ENCODE measurements at regions not wholly inside any gene's neighbourhood (a gene's known extent, or its start where the extent isn't known, plus 50 kb on each side); places are given as distances from the start of the nearest gene placed in this dataset.
A peak's percentile ranks its signal among the peaks of the same experiment; 100 is the strongest.
"Not testable (repeated sequence)": the region's sequence is repeated elsewhere in the genome, so short reads cannot be mapped to it uniquely, and the experiment has no call there.

- intact Hi-C loops (cut with DNase I): not testable (repeated sequence)
- DNase-seq (peak; percentile 22), ATAC-seq (ENCODE audit: poor library complexity) (peak; percentile 85)
These were observed 528.0 kb downstream of the TP53TG3F start for GRCh38 chr16:33987348-33987963.

GRCh38 chr16:33988012-33988411 is 528.6 kb downstream of the TP53TG3F start:
- DNase-seq; intact Hi-C loops (cut with DNase I): not testable (repeated sequence)
- ATAC-seq (ENCODE audit: poor library complexity): peak; percentile 56

GRCh38 chr16:33990488-33990887 is 531.1 kb downstream of the TP53TG3F start:
- ATAC-seq (ENCODE audit: poor library complexity): peak; percentile 67
- intact Hi-C loops (cut with DNase I): not testable (repeated sequence)

GRCh38 chr16:33992513-33993177 is 533.2 kb downstream of the TP53TG3F start:
- intact Hi-C loops (cut with DNase I); DNase-seq: not testable (repeated sequence)
- peak; percentile 33 for ATAC-seq (ENCODE audit: poor library complexity)

More at GRCh38 chr16:33990488-33990887, 531.1 kb downstream of the TP53TG3F start:
- DNase-seq: not testable (repeated sequence)

- ATAC-seq (ENCODE audit: poor library complexity); intact Hi-C loops (cut with DNase I); DNase-seq: not testable (repeated sequence)
These were observed 534.8 kb downstream of the TP53TG3F start for GRCh38 chr16:33994207-33994606.

GRCh38 chr16:33995821-33996372 is 536.5 kb downstream of the TP53TG3F start:
- ATAC-seq (ENCODE audit: poor library complexity) (peak; percentile 79), DNase-seq (peak; percentile 55)
- intact Hi-C loops (cut with DNase I): not testable (repeated sequence)

- ATAC-seq (ENCODE audit: poor library complexity); intact Hi-C loops (cut with DNase I); DNase-seq: not testable (repeated sequence)
These were observed 541.8 kb downstream of the TP53TG3F start for GRCh38 chr16:34001184-34001583.

GRCh38 chr16:34001961-34002360 is 542.5 kb downstream of the TP53TG3F start:
- DNase-seq; ATAC-seq (ENCODE audit: poor library complexity); intact Hi-C loops (cut with DNase I): not testable (repeated sequence)

- DNase-seq; intact Hi-C loops (cut with DNase I): not testable (repeated sequence)
These were observed 555.7 kb downstream of the TP53TG3F start for GRCh38 chr16:34014841-34015820.

GRCh38 chr16:34018277-34018676 is 558.9 kb downstream of the TP53TG3F start:
- ATAC-seq (ENCODE audit: poor library complexity); intact Hi-C loops (cut with DNase I); DNase-seq: not testable (repeated sequence)

More at GRCh38 chr16:34014841-34015820, 555.7 kb downstream of the TP53TG3F start:
- ATAC-seq (ENCODE audit: poor library complexity): not testable (repeated sequence)

- ATAC-seq (ENCODE audit: poor library complexity): no peak
- DNase-seq: no peak
- intact Hi-C loops (cut with DNase I): no loop called here
These were observed 591.4 kb downstream of the TP53TG3F start for GRCh38 chr16:34050787-34051320.

GRCh38 chr16:34054137-34054536 is 594.7 kb downstream of the TP53TG3F start:
- ATAC-seq (ENCODE audit: poor library complexity): no peak
- intact Hi-C loops (cut with DNase I): no loop called here
- no peak for DNase-seq

- no peak for DNase-seq
- no peak for ATAC-seq (ENCODE audit: poor library complexity)
- intact Hi-C loops (cut with DNase I): no loop called here
These were observed 595.6 kb downstream of the TP53TG3F start for GRCh38 chr16:34054969-34055368.

GRCh38 chr16:34062620-34063253 is 603.3 kb downstream of the TP53TG3F start:
- DNase-seq; intact Hi-C loops (cut with DNase I): not testable (repeated sequence)
- peak; percentile 74 for ATAC-seq (ENCODE audit: poor library complexity)

GRCh38 chr16:34063498-34064157 is 604.2 kb downstream of the TP53TG3F start:
- intact Hi-C loops (cut with DNase I): not testable (repeated sequence)
- peak; percentile 56 for ATAC-seq (ENCODE audit: poor library complexity)

GRCh38 chr16:34064602-34065001 is 605.2 kb downstream of the TP53TG3F start:
- DNase-seq; intact Hi-C loops (cut with DNase I): not testable (repeated sequence)
- ATAC-seq (ENCODE audit: poor library complexity): peak; percentile 48

More at GRCh38 chr16:34063498-34064157, 604.2 kb downstream of the TP53TG3F start:
- DNase-seq: not testable (repeated sequence)

- DNase-seq; ATAC-seq (ENCODE audit: poor library complexity); intact Hi-C loops (cut with DNase I): not testable (repeated sequence)
These were observed 610.3 kb downstream of the TP53TG3F start for GRCh38 chr16:34069731-34070130.

All from Right ventricle myocardium superior (tissue), 1 donor.